ENCODE measurements at regions not wholly inside any gene's neighbourhood (a gene's known extent, or its start where the extent isn't known, plus 50 kb on each side); places are given as distances from the start of the nearest gene placed in this dataset.

DNA sequence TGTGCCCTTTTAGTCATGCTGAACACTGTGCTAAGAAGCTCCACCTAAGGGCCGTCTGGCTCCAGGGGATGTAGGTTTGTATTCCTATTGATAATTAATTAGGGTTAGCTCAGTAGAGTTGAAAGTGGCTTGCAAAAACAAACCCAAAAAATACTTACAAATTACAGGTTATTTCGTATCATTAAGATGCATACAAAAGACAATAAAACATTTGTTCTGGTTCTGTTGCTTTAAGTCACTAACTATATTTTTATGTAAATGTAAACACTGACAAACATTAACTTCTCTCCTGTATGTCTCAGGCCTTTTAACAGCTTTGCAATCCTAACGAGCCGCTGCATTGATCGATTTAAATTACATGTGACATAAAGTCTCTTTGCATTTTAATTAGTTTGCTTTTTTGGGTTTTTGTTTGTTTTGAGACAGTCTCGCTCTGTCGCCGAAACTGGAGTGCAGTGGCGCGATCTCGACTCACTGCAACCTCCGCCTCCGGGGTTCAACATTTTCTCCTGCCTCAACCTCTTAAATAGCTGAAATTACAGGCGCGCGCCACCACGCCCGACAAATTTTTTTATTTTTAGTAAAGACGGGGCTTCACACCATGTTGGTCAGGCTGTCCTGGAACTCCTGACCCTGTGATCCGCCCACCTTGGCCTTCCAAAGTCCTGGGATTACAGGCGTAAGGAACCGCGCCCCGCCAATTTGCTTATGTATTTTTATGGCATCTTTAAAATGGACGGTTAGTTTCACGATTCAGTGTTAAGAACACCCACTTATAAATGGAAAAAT is 110.9 kb downstream of the HFE start:
- DNase-seq = peak in 2 of 5 experiments; percentile 29 to 82

DNA sequence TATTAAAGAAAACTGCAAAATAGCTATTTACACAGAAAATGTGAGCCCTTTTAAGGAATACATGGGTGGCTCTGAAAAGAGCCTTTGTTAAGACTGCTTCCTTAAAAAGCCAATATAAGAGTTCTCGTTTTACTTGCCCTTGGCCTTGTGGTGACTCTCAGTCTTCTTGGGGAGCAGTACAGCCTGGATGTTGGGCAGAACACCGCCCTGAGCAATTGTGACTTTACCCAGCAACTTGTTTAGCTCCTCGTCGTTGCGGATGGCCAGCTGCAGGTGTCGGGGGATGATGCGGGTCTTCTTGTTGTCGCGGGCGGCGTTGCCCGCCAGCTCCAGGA is 111.5 kb downstream of the HFE start:
- peak in 1 of 5 experiments; percentile 81 for DNase-seq

DNA sequence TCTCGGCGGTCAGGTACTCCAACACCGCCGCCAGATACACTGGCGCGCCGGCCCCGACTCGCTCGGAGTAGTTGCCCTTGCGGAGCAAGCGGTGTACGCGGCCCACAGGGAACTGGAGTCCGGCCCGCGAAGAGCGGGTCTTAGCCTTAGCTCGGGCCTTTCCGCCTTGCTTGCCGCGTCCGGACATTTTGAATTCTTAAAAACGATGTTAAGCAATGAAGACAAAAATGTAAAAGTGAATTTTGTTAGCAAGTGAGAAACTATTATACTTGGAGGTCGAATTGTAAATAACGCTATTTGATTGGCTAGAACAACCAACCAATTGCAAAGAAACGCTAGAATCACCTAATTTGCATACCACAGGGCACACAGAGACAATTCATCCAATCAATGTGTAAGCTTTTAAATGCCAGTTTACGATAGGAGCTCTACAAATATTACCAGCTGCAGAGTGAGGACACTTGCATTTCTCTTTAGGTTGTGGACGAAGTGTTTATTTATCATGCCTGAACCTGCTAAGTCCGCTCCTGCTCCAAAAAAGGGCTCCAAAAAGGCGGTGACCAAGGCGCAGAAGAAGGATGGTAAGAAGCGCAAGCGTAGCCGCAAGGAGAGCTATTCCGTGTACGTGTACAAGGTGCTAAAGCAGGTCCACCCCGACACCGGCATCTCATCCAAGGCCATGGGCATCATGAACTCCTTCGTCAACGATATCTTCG is 112.0 kb downstream of the HFE start:
- DNase-seq = peak in 4 of 5 experiments; percentile 31 to 95 (median 72)

DNA sequence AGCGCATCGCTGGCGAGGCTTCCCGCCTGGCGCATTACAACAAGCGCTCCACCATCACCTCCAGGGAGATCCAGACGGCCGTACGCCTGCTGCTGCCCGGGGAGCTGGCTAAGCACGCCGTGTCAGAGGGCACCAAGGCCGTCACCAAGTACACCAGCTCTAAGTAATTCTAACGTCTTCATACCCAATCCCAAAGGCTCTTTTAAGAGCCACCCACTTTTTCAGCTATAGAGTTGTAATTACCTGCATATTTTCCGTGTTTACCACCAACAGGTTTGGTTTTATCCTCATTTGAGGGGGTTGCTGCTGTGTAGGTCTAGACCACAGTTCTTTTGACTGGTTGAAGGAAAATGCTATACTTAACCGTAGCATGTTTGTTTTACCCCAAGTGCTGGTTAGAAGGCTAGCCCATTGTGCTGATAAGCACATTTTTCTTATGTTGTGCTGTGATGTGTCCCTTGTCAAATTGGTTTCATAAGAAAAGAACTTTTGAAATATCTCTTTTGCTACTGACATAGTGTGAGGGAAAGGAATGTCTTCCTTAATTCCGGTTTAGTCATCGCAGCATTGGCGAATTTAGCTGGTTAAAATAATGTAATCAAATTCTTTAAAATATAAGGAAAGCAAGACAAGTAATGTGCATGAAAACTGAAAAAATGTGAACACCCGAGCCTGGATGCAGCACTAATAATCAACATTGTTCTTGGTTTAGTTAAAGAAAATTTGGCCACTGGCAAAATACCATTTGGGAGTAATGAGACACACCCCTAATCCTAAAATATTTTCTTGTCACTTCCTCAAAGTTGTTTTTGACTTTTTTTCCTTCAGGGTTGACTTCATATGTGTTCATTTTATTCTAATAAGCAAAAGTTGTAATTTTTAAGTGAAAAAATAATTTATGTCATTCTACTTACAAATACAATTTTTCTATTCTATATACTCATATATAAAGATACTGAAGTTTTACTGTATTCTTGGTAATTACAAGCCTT is 112.8 kb downstream of the HFE start:
- peak in 1 of 5 experiments; percentile 88 for DNase-seq

DNA sequence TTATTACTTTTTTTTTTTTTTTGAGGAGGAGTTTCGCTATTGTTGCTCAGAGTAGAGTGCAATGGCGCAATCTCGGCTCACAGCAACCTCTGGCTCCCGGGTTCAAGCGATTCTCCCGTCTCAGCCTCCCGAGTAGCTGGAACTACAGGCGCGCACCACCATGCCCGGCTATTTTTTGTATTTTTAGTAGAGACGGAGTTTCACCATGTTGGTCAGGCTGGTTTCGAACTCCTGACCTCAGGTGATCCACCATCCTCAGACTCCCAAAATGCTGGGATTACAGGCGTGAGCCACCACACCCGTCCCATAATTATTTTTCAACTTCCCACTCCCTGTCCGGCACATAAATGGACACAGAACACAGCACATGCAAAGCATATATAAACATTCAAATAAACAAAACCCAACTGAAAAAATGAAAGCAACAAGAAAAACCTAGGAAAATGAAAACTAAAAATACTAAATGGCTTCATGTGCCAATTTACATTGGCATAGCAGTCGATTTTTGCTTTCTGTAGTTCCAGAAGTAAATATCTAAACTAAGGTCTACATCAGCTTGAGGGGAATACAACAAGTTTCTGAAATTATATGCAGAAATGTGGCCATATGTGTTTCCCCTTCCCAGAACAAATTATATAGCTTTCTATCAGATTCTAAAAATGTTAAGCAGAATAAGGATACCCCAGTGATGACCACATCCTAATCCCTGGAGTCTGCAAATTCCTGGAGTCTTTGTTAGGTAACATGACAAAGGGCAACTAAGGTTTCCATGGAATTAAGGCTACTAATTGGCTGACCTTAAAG is 113.9 kb downstream of the HFE start:
- no peak for DNase-seq

DNA sequence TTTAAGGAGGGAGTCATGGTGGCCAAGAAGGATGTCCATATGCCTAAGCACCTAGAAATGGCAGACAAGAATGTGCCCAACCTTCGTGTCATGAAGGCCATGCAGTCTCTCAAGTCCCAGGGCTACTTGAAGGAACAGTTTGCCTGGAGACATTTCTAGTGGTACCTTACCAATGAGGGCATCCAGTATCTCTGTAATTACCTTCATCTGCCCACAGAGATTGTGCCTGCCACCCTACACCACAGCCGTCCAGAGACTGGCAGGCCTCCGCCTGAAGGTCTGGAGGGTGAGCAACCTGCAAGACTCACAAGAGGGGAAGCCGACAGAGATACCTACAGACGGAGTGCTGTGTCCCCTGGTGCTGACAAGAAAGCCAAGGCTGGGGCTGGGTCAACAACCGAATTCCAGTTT is 115.0 kb downstream of the HFE start:
- DNase-seq = no peak

DNA sequence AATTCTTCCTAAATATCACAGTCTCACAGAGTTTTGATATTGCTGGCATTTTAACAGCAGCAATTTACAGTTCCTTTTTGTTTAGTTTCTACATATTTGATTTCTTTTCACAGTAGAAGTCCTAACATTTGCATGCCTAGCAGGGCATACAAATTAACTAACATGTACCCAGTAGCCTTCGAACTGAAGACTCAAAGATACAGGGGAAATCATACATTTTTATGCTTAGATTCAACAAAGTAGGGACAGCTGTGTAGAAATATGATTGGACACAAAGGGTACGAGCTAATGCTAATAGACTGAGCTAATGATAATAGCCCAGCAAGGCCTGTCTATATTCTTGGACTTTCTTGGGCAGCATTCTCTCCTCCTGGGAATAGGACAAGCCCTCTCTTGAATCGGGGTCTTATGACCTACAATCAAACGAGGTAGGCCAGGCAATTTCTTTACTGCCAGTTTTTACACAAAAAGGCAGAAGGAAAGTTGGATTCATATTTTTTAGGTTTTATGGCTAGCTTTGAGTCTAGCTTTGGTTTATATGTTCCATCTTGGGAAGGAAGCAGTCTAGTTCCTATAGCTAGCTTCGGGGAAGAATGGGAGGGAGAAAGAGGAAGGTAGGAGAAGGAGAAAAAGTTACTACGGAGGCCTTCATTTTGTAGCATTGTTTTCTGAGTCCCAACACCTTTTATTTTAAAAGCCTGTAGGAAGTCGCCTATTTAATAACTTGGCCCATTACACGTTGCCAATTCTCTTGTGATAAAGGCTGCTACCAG is 115.8 kb downstream of the HFE start:
- DNase-seq = no peak

DNA sequence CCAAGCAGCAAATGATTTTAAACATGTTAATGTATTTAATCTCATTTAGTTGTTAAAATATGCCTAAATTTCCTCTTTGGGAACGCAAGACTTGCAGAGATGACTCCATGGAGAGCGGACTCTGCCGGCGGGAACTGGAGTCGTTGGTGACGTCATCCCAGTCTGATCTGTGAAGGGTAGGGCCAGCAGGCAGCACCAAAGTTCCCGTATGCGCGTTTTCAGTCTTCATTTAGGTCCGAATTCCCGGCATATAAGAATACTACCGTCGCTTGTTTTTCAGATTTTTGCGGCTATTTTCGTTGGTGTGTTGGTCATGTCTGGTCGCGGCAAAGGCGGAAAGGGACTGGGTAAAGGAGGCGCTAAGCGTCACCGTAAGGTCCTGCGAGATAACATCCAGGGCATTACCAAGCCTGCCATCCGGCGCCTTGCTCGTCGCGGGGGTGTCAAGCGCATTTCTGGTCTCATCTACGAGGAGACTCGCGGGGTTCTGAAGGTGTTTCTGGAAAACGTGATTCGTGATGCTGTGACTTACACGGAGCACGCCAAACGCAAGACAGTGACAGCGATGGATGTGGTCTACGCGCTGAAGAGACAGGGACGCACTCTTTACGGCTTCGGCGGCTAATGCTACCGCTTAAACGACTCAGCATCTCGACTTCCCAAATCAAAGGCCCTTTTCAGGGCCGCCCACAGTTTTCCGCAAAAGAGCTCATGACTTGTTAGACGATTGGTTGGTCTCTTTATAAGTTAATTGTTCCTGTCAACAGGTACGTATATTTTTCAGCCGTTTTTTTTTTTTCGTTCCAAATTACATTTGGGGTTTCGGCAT is 117.3 kb downstream of the HFE start:
- peak; percentile 50 to 98 (median 78) for DNase-seq

DNA sequence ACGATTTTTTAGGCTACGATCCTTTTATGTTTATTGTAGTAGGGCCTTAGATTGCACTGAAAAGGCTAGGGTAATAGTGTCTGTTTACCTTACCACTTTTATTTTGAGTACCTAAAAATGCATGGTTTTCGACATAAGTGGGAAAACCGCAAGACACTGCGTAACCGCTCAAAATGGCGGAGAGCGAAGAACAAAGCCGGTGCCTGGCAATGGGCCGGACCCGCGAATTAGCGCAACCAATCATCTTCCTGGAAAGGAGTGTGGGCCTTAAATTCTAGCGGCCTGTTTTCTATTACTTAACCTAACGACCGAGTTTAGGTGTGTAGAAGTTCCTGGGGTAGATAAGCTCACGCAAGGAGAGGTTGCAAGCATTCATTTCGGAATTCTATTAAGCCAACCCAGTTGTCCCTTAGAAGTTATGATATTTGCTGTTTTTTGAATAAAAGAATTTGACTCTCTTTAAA is 118.0 kb downstream of the HFE start:
- peak in 4 of 5 experiments; percentile 45 to 96 (median 78) for DNase-seq

DNA sequence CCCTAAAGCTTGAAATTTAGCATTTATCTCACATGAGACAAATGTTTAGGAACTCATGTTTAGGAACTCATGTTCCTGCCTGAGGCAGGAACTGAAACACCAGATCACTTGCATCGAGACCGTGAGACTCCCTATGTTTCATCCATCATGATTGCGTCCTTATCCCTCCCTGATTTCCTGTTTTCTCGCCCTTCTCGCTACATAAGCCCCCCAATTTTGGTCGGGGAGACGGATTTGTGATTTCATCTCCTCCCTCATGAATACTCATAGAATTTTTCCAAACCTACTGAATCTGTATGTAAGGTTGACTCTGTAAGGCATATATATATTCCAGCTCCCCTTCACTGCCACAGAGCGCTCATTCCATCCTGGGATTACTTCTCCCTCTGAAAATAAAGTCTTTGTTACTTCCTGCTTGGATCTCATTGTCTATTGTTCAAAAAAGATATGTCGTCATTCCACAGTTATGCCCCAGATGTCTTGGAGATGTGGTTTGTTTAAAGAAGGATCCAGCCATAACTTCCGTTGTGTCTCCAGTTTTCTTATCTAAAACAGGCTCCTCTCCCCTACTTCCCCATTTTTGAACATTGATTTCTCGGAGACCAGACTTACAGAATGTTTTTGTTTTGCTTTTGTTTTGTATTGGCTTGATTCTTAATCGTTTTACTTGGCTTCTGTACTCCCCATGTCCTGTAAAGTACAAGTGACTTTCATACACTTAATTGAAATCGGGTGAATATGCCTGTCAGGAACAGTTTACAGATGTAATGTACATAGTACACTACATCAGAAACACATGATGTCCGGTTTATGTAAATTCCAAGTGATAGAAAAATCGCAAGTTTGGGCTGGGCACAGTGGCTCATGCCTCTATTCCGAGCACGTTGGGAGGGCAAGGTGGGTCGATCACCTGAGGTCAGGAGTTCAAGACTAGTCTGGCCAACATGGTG is 118.7 kb downstream of the HFE start:
- peak in 2 of 5 experiments; percentile 34 to 51 for DNase-seq

DNA sequence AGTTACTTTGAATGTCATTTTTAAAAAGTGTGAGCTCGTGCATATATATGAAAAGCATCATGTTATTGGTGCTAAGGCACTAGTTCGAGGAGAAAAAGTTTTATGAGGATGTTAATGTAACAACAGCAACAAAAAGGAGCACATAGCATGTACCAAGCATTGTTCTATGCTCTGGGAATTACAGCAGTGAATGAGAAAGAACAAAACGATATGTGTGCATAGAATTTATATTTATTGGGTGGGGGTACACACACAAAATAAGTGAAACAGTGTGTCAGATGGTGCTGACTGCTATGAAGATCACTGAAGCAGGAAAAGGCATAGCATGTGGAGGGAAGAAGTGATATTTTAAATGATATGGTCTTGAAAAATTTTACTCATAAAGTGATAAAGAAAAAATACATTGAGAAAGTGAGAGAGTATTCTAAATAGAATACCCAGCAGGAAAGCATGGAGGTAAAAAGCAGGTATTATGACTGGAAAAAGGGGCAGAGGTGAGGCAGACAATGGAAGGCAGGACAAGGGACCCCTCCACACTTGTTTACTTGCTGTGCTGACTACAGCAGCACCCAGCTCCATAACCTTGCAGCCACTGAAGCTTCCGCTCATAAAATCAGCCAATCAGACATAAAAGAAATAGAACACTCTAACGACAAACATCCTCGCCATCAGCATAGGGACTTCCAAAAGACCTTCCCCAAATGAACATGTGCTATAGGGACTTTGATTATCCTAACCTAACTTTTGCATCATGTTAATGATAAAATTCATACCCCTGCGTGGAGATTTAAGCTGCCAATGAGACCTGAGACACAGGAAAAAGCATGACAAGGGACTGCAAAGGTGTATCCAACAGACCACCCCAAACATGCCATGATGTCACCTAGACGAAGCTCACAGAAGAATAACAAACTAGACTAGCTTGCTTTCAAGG is 119.9 kb downstream of the HFE start:
- no peak for DNase-seq

DNA sequence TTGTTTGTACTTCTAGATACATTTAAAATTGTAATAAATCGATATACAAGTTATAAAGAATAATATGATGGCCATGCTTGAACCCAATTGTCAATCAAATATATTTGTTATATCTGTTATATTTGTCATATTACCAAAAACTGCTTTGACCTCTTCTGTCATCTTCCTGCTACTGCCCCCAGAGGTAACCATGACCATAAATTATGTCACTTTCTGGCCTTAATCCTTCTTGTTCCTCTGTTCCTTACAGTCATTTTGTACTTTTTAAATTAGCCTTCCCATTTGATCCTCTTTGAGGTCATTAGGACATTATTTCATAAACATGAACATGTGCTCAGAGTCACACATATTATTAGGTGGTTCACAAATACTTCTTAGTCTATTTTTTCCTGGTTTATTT is 124.7 kb downstream of the HFE start:
- no peak for DNase-seq

DNA sequence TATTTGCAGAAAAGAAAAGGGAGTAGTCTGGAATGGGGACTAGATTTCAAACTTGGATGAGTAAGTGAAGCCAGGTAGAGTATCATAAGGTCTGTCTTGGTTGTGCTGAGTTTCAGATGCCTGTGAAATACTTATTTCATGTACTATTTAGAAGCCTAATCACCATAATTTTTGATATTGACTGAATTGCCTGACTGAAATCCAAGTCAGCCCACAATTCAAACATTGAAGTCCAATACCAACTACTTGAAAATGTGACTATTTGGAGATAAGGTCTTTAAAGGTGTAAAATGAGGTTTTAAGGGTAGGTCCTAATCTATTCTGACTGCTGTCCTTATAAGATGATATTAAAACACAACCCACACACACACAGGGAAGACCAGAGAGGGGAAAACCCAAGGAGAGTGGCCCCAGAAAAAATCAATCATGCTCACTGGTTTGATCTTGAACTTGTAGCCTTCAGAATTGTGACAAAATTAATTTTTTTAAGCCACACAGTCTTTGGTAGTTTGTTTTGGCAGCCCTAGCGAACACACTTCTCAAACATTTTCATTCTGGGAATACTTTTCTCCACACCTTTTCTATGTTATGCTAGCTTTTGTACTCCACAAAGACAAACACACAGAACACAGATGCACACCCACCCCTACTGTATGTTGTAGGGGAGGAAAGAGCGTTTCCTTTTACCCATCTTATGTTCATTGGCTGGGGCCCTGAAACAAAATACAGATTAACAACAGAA is 126.3 kb downstream of the HFE start:
- no peak for DNase-seq

DNA sequence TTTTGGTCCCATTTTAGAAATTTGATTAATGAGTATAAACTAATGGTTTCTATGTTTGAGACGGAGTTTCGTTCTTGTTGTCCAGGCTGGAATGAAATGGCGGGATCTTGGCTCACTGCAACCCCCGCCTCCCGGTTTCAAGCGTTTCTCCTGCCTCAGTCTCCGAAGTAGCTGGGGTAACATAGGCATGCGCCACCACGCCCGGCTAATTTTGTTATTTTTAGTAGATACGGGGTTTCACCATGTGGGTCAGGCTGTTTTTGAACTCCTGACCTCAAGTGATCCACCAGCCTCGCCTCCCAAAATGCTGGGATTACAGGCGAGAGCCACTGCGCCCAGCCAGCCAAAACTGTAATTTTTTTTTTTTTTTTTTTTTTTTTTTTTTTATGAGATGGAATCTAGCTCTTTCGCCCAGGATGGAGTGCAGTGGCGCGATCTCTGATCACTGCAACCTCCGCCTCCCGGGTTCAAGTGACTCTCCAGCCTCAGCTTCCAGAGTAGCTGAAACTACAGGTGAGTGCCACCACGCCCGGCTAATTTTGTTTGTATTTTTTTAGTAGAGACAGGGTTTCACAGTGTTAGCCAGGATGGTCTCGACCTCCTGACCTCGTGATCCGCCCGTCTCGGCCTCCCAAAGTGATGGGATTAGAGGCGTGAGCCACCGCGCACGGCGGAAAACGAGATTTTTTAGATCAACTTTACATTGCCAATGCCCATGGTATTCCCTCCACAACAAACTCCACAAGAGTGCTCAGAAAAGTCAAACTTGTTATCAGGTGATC is 127.8 kb downstream of the HFE start:
- no peak for DNase-seq

DNA sequence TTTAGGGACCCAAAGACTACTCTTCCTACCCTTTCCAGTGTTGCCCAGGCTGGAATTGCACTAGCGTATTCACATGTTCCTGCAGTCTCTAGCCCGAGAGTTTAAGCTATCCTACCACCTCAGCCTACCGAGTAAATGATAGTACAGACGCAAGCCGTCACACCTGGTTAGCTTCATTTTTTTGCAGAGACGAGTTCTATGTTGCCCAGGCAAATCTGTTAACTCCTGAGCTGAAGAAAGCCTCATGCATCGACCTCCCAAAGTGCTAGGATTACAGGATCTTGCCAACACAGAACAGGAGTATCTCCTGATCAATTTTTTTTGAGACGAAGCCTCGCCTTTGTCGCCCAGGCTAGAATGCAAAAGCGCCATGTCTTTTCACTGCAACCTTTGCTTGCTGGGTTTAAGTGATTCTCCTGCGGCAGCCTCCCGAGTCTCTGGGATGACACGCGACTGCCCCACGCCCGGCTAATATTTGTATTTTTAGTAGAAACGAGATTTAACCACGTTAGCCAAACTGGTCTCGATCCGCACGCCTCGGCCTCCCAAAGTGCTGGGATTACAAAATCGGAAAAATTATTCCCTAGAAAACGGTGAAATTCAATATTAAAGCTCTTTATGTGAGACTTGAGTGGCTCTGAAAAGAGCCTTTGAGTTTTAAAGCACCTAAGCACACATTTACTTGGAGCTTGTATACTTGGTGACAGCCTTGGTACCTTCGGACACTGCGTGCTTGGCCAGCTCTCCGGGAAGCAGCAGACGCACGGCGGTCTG is 128.5 kb downstream of the HFE start:
- peak in 2 of 5 experiments; percentile 39 to 69 for DNase-seq

Data from T-helper 2 cell (primary cell).